A549 (cell line): ENCODE measurements at regions not wholly inside any gene's neighbourhood (a gene's known extent, or its start where the extent isn't known, plus 50 kb on each side); places are given as distances from the start of the nearest gene placed in this dataset.

Experiments used
- ATAC-seq, 2 experiments: fragments of 200-7000 bp in 1 of 2; fragments of >200 bp in 1 of 2; cut with Nextera tagmentation in 1 of 2; cut with Tn5 transposase in 1 of 2; 3 replicates each; pipeline versions ENCODE4 v1.8.0 to v1.9.1; 2018 to 2020; ENCODE audit warnings: mild to moderate bottlenecking in 1 of 2, moderate library complexity in 1 of 2
- CTCF ChIA-PET: fragments of 300-600 bp; sonication (Branson Sonifier 250); formaldehyde crosslinking; extraction: SDS; loops from one replicate; lab custom pipeline; 2021; ENCODE audit warnings: antibody characterized with exemption, inconsistent platforms; lab: Yijun Ruan, JAX
- POLR2A ChIA-PET: fragments of 350-600 bp; formaldehyde crosslinking; extraction: SDS; loops from one replicate; lab custom pipeline; 2021; ENCODE audit warnings: antibody characterized with exemption, inconsistent platforms; lab: Yijun Ruan, JAX
- DNase-seq, 2 experiments: peaks; one replicate each; pipeline versions ENCODE4 v3.0.0 to v3.0.0-alpha.2; 2011 to 2016; ENCODE audit warnings: low read depth in 1 of 2, low spot score in 1 of 2
- FAIRE-seq: peaks from 2 replicates; lab custom pipeline; 2011; peaks lifted over from hg19 to GRCh38; lab: Jason Lieb, UNC
- H3K27ac ChIP-seq, 2 experiments: fragments of >200 bp; sonication (Bioruptor Twin); formaldehyde crosslinking; 3 replicates each; pipeline ENCODE4 v1.5.1; 2016 to 2017
- H3K4me1 ChIP-seq: fragments of >200 bp; sonication (Bioruptor Twin); formaldehyde crosslinking; 3 replicates; pipeline ENCODE4 v1.6.1; 2016
- H3K4me2 ChIP-seq: fragments of >200 bp; sonication (Bioruptor Twin); formaldehyde crosslinking; 3 replicates; pipeline ENCODE4 v1.6.1; 2016
- H3K4me3 ChIP-seq: fragments of >200 bp; sonication (Bioruptor Twin); formaldehyde crosslinking; 3 replicates; pipeline ENCODE4 v1.5.1; 2016
- H3K9me3 ChIP-seq: fragments of >200 bp; sonication (Bioruptor Twin); formaldehyde crosslinking; 3 replicates; pipeline ENCODE4 v1.6.1; 2016
- BHLHE40 ChIP-seq: IDR thresholded peaks from 2 replicates; pipeline ENCODE4 v1.6.1; 2012; ENCODE audit warnings: low read depth, low read length, inconsistent platforms
- CHD2 ChIP-seq: fragments of 150-350 bp; IDR thresholded peaks from 2 replicates; pipeline ENCODE4 v1.6.1; 2014; ENCODE audit warnings: low read length; ENCODE audit not compliant: partially characterized antibody
- CHD4 ChIP-seq: fragments of 200-600 bp; sonication (generic); IDR thresholded peaks from 2 replicates; pipeline ENCODE4 v1.6.1; 2016; ENCODE audit warnings: antibody characterized with exemption, mild to moderate bottlenecking, borderline replicate concordance
- EHF ChIP-seq: fragments of 250-450 bp; sonication (Bioruptor Pico); IDR thresholded peaks from 2 replicates; pipeline ENCODE4 v1.5.0; 2020; ENCODE audit warnings: mild to moderate bottlenecking
- EP300 ChIP-seq, 2 experiments: fragments of >200 bp; sonication (Bioruptor Twin); formaldehyde crosslinking; IDR thresholded peaks; 2 replicates in 1 of 2; 3 replicates in 1 of 2; pipeline ENCODE4 v1.6.1; 2016 to 2017
- FOSB ChIP-seq: fragments of 250-450 bp; sonication (Bioruptor Pico); IDR thresholded peaks from 2 replicates; pipeline ENCODE4 v1.5.0; 2020; ENCODE audit warnings: mild to moderate bottlenecking, moderate library complexity
- FOSL2 ChIP-seq, 2 experiments: fragments of 450-650 bp in 1 of 2; fragments of >200 bp in 1 of 2; sonication (Bioruptor Twin) in 1 of 2; formaldehyde crosslinking; IDR thresholded peaks; 2 replicates each; pipeline versions ENCODE4 v1.5.0 to v1.6.1; 2016 to 2020; ENCODE audit warnings: mild to moderate bottlenecking in 1 of 2, moderate library complexity in 1 of 2
- FOXS1 ChIP-seq: fragments of 250-450 bp; sonication (Bioruptor Pico); IDR thresholded peaks from 2 replicates; pipeline ENCODE4 v1.5.0; 2020; ENCODE audit warnings: mild to moderate bottlenecking, moderate library complexity
- GATA3 ChIP-seq: IDR thresholded peaks from 2 replicates; pipeline ENCODE4 v1.6.1; 2012; ENCODE audit warnings: borderline replicate concordance
- HEYL ChIP-seq: fragments of 250-450 bp; sonication (Bioruptor Pico); IDR thresholded peaks from 2 replicates; pipeline ENCODE4 v1.8.0; 2021; ENCODE audit warnings: mild to moderate bottlenecking, moderate library complexity
- HOXA7 ChIP-seq: fragments of 250-450 bp; sonication (Bioruptor Pico); IDR thresholded peaks from 2 replicates; pipeline ENCODE4 v1.5.0; 2020; ENCODE audit warnings: mild to moderate bottlenecking, moderate library complexity
- HOXB13 ChIP-seq: fragments of 250-450 bp; sonication (Bioruptor Pico); IDR thresholded peaks from 2 replicates; pipeline ENCODE4 v1.5.0; 2020; ENCODE audit warnings: low read depth, mild to moderate bottlenecking, moderate library complexity
- JUN ChIP-seq, 2 experiments: fragments of >200 bp; sonication (Bioruptor Twin); formaldehyde crosslinking; IDR thresholded peaks; 2 replicates in 1 of 2; 3 replicates in 1 of 2; pipeline ENCODE4 v1.6.1; 2016 to 2017
- JUNB ChIP-seq: fragments of >200 bp; sonication (Bioruptor Twin); formaldehyde crosslinking; IDR thresholded peaks from 2 replicates; pipeline ENCODE4 v1.6.1; 2016
- MAZ ChIP-seq: fragments of 150-350 bp; IDR thresholded peaks from 2 replicates; pipeline ENCODE4 v1.6.1; 2014; ENCODE audit warnings: antibody characterized with exemption, low read depth, low read length, borderline replicate concordance
- MYC ChIP-seq: IDR thresholded peaks from 2 replicates; pipeline ENCODE4 v1.6.1; 2012; ENCODE audit warnings: mild to moderate bottlenecking, inconsistent platforms, low read length, improper control_type of control experiment, borderline replicate concordance
- NR3C1 ChIP-seq: fragments of >200 bp; sonication (Bioruptor Twin); formaldehyde crosslinking; IDR thresholded peaks from 3 replicates; pipeline ENCODE4 v1.6.1; 2017
- PHF8 ChIP-seq: fragments of 200-600 bp; sonication (generic); IDR thresholded peaks from 2 replicates; pipeline ENCODE4 v1.6.1; 2016; ENCODE audit warnings: low read depth, mild to moderate bottlenecking, antibody characterized with exemption, moderate library complexity, borderline replicate concordance
- RAD21 ChIP-seq, 2 experiments: fragments of >200 bp in 1 of 2; sonication (Bioruptor Twin) in 1 of 2; formaldehyde crosslinking in 1 of 2; IDR thresholded peaks in 1 of 2; conservative IDR thresholded peaks in 1 of 2; 2 replicates in 1 of 2; 3 replicates in 1 of 2; pipeline ENCODE4 v1.6.1; 2012 to 2018; ENCODE audit warnings: inconsistent platforms in 1 of 2
- RCOR1 ChIP-seq: fragments of 150-350 bp; IDR thresholded peaks from 2 replicates; pipeline ENCODE4 v1.6.1; 2014; ENCODE audit warnings: antibody characterized with exemption, low read length, low read depth
- SMC3 ChIP-seq: fragments of >200 bp; sonication (Bioruptor Twin); formaldehyde crosslinking; IDR thresholded peaks from 3 replicates; pipeline ENCODE4 v1.6.1; 2018; ENCODE audit warnings: inconsistent platforms
- SREBF2 ChIP-seq: fragments of 450-650 bp; IDR thresholded peaks from 2 replicates; pipeline ENCODE4 v1.6.1; 2014; ENCODE audit warnings: mild to moderate bottlenecking, moderate library complexity
- ZNF302 ChIP-seq: fragments of 250-450 bp; sonication (Bioruptor Pico); IDR thresholded peaks from 2 replicates; pipeline ENCODE4 v1.9.0; 2021; ENCODE audit warnings: inconsistent platforms, mild to moderate bottlenecking, moderate library complexity
- WGBS: methylation state at CpG from one replicate; pipeline ENCODE4 v1.1.6; 2017; ENCODE audit errors: missing lambda C conversion rate; 5-methylcytosine and 5-hydroxymethylcytosine counted together
- TF ChIP-seq, protein P1 (sequence below): IDR thresholded peaks from 2 replicates; pipeline ENCODE4 v1.6.1; 2012
- TF ChIP-seq, protein P2 (sequence below): fragments of >200 bp; sonication (Bioruptor Twin); formaldehyde crosslinking; IDR thresholded peaks from 3 replicates; pipeline ENCODE4 v1.6.1; 2016
- TF ChIP-seq, protein P3 (sequence below): fragments of 450-650 bp; IDR thresholded peaks from 2 replicates; pipeline ENCODE4 v1.6.1; 2014; ENCODE audit warnings: antibody characterized with exemption
- TF ChIP-seq, protein P4 (sequence below): fragments of >200 bp; sonication (Bioruptor Twin); formaldehyde crosslinking; IDR thresholded peaks from 2 replicates; pipeline ENCODE4 v1.6.1; 2016

DNA sequence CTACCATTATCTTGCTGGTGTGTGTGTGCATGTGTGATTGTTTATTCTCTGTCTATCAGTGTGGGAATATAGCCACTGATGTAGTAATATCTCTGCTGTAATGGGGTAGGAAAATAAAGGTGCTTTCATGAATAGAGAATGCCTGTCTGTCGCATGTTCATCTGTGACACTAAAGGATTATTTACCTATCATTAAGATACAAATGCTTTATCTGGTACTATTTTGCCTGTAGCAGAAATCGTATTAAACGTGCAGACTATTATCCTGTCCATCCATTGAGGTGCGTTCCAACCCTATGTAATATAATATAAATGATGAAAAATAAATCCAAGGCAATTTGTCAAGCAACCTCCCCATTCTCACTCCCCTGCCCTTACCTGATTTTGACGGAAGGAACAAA, 1215.1 kb downstream of the BCL11B start:
- POLR2A ChIA-PET, result no interaction called here
- FAIRE-seq, result no peak
- H3K27ac ChIP-seq, result no peak overlapping the region
- no peak overlapping the region for H3K4me3 ChIP-seq
- no peaks in the 10 kb centered on the region for H3K4me1 ChIP-seq
- ATAC-seq, result no peak
- no peaks in the 10 kb centered on the region for H3K9me3 ChIP-seq
- H3K4me2 ChIP-seq, result no peak overlapping the region
- WGBS, result 14% methylated on average over 5 of the region's 5 CpGs
- TF ChIP-seq JUNB (no peak), ZNF302 (CRISPR knock-in tag) (no peak), SMC3 (no peak), RAD21 (conservative IDR thresholded peaks at IDR 0.05 in 1 of 2, IDR thresholded peaks at IDR 0.05 in 1 of 2) (no peak), SREBF2 (no peak), PHF8 (no peak), MYC (no peak), MAZ (no peak), NR3C1 (no peak), HEYL (CRISPR knock-in tag) (no peak), RCOR1 (no peak), EHF (CRISPR knock-in tag) (no peak), FOXS1 (CRISPR knock-in tag) (no peak), CHD2 (no peak), HOXA7 (no peak)
- TF ChIP-seq, protein P1, sequence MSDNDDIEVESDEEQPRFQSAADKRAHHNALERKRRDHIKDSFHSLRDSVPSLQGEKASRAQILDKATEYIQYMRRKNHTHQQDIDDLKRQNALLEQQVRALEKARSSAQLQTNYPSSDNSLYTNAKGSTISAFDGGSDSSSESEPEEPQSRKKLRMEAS, result no peak
- TF ChIP-seq, protein P2, sequence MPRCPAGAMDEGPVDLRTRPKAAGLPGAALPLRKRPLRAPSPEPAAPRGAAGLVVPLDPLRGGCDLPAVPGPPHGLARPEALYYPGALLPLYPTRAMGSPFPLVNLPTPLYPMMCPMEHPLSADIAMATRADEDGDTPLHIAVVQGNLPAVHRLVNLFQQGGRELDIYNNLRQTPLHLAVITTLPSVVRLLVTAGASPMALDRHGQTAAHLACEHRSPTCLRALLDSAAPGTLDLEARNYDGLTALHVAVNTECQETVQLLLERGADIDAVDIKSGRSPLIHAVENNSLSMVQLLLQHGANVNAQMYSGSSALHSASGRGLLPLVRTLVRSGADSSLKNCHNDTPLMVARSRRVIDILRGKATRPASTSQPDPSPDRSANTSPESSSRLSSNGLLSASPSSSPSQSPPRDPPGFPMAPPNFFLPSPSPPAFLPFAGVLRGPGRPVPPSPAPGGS, result no peak
- TF ChIP-seq, protein P3, sequence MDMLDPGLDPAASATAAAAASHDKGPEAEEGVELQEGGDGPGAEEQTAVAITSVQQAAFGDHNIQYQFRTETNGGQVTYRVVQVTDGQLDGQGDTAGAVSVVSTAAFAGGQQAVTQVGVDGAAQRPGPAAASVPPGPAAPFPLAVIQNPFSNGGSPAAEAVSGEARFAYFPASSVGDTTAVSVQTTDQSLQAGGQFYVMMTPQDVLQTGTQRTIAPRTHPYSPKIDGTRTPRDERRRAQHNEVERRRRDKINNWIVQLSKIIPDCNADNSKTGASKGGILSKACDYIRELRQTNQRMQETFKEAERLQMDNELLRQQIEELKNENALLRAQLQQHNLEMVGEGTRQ, result no peak
- TF ChIP-seq, protein P4, sequence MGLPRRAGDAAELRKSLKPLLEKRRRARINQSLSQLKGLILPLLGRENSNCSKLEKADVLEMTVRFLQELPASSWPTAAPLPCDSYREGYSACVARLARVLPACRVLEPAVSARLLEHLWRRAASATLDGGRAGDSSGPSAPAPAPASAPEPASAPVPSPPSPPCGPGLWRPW, result no peak
- TF ChIP-seq, all 56 proteins: peak for 0
- DNase-seq, result no peak
- CTCF ChIA-PET, result no interaction called here

DNA sequence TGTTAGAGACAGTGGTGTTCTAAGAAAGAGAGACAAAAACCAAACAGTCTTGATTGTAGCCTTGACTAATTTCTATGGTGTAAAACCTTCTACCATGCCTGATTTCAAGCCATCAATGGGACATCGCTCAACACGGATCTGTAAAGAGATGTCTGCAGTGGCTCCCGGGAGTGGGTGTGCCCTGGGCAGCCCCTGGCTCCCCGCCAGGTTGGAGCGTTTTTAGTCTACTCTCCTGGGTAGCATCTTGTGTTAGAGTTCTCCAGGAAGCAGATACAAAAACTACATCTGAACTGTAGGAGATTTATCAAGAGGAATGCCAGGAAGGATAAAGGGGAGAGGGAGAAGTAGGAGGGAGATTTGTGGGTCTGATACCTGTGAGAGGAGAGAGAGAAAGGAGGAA, 1212.9 kb downstream of the BCL11B start:
- CTCF ChIA-PET, result no interaction called here
- 2% methylated on average over 5 of the region's 5 CpGs for WGBS
- TF ChIP-seq FOSL2 (IDR thresholded peaks at IDR 0.05) (no peak), FOSL2 (CRISPR knock-in tag; IDR thresholded peaks at IDR 0.05) (no peak), GATA3 (no peak), HOXB13 (no peak), CHD4 (no peak), FOSB (CRISPR knock-in tag) (no peak)
- Histone ChIP-seq H3K4me2 (no peak overlapping the region), H3K4me1 (no peaks in the 10 kb centered on the region), H3K27ac (no peak overlapping the region), H3K4me3 (no peak overlapping the region), H3K9me3 (no peaks in the 10 kb centered on the region)
- POLR2A ChIA-PET, result no interaction called here
- FAIRE-seq (no peak), ATAC-seq (no peak), DNase-seq (no peak)

DNA sequence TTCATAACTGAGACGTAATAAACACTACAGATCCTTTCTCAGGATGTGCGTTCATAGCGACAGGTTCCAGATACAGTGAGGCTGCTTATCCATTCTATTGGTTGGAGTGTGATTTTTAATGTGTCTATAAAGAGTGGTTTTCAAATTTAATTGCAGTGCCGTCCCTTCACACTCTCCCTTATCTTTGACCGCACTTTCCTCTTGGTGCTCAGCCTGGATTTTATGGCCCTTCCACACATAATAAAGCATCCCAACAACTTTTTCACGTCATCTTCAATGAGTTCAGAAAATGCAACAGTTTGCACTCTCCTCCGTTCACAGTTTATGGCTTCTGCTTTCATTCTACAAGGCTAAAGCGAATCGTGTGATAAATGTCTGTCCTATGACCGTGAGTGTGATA, 1209.9 kb downstream of the BCL11B start:
- DNase-seq (no peak), FAIRE-seq (no peak), ATAC-seq (no peak)
- TF ChIP-seq EP300 (IDR thresholded peaks at IDR 0.05), result no peak
- TF ChIP-seq FOSL2 (IDR thresholded peaks at IDR 0.05), result no peak
- TF ChIP-seq FOSL2 (CRISPR knock-in tag; IDR thresholded peaks at IDR 0.05), result no peak
- no peak for TF ChIP-seq HEYL (CRISPR knock-in tag)
- TF ChIP-seq, protein P3, result no peak
- no peak for TF ChIP-seq BHLHE40
- no peak for TF ChIP-seq RCOR1
- TF ChIP-seq EHF (CRISPR knock-in tag), result no peak
- no peak for TF ChIP-seq JUN (IDR thresholded peaks at IDR 0.05)
- Histone ChIP-seq H3K4me1 (no peaks in the 10 kb centered on the region), H3K4me2 (no peak overlapping the region), H3K27ac (no peak overlapping the region), H3K9me3 (no peaks in the 10 kb centered on the region), H3K4me3 (no peak overlapping the region)
- ChIA-PET CTCF (no interaction called here), POLR2A (no interaction called here)
- 36% methylated on average over 10 of the region's 10 CpGs for WGBS
